ENCODE measurements at regions not wholly inside any gene's neighbourhood (a gene's known extent, or its start where the extent isn't known, plus 50 kb on each side); places are given as distances from the start of the nearest gene placed in this dataset.

GRCh38 chr4:119946359-119946758, 120.3 kb downstream of the MAD2L1 start:
- no peaks in the 10 kb centered on the region for H3K36me3 ChIP-seq (ENCODE audit: insufficient read depth, low read length)
- no peak overlapping the region for H3K4me3 ChIP-seq (ENCODE audit: low read depth, low read length, poor library complexity, severe bottlenecking)
- no peaks in the 10 kb centered on the region for H3K4me1 ChIP-seq (ENCODE audit: insufficient read depth, low read length, poor library complexity, severe bottlenecking)
- ChIA-PET POLR2A (interaction anchor here (0.7 kb wide), 1 partner anchor 28 kb away, joined by 3 read pairs; no protein-coding TSS in a partner anchor), CTCF (ENCODE audit: unreplicated experiment) (no interaction called here)
- no TSS peak for BruUV-seq (replicated peaks)
- H2AFZ ChIP-seq (ENCODE audit: low read length) = no peak overlapping the region
- no peaks in the 10 kb centered on the region for H3K9me3 ChIP-seq (ENCODE audit: low read length)
- no peak for TF ChIP-seq EZH2phosphoT487 (IDR thresholded peaks at IDR 0.05; ENCODE audit: borderline replicate concordance, low read depth, low read length)
- TF ChIP-seq, protein P1, sequence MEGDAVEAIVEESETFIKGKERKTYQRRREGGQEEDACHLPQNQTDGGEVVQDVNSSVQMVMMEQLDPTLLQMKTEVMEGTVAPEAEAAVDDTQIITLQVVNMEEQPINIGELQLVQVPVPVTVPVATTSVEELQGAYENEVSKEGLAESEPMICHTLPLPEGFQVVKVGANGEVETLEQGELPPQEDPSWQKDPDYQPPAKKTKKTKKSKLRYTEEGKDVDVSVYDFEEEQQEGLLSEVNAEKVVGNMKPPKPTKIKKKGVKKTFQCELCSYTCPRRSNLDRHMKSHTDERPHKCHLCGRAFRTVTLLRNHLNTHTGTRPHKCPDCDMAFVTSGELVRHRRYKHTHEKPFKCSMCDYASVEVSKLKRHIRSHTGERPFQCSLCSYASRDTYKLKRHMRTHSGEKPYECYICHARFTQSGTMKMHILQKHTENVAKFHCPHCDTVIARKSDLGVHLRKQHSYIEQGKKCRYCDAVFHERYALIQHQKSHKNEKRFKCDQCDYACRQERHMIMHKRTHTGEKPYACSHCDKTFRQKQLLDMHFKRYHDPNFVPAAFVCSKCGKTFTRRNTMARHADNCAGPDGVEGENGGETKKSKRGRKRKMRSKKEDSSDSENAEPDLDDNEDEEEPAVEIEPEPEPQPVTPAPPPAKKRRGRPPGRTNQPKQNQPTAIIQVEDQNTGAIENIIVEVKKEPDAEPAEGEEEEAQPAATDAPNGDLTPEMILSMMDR (conservative IDR thresholded peaks at IDR 0.05; ENCODE audit: low read length) = no peak
- intact Hi-C loops (cut with micrococcal nuclease; ENCODE audit: unreplicated experiment) = no loop called here
- no peak overlapping the region for H3K4me2 ChIP-seq (ENCODE audit: low read length)
- H3K27ac ChIP-seq (ENCODE audit: low read depth, low read length, poor library complexity, severe bottlenecking) = no peak overlapping the region
- DNase-seq (ENCODE audit: low spot score) = no peak
- H3K79me2 ChIP-seq (ENCODE audit: insufficient read depth, low read depth, low read length) = no peaks in the 10 kb centered on the region
- no peaks in the 10 kb centered on the region for H4K20me1 ChIP-seq (ENCODE audit: insufficient read depth, low read length)
- no peaks in the 10 kb centered on the region for H3K9me2 ChIP-seq (ENCODE audit: insufficient read depth, low read length)

GRCh38 chr4:119942806-119943205, 123.8 kb downstream of the MAD2L1 start:
- intact Hi-C loops (cut with micrococcal nuclease; ENCODE audit: unreplicated experiment) = no loop called here
- no peak for TF ChIP-seq EZH2phosphoT487 (IDR thresholded peaks at IDR 0.05; ENCODE audit: borderline replicate concordance, low read depth, low read length)
- TF ChIP-seq, protein P1 (conservative IDR thresholded peaks at IDR 0.05; ENCODE audit: low read length) = no peak
- H3K27ac ChIP-seq (ENCODE audit: low read depth, low read length, poor library complexity, severe bottlenecking) = no peak overlapping the region
- ChIA-PET POLR2A (no interaction called here), CTCF (ENCODE audit: unreplicated experiment) (no interaction called here)
- no peaks in the 10 kb centered on the region for H3K79me2 ChIP-seq (ENCODE audit: insufficient read depth, low read depth, low read length)
- no peak overlapping the region for H2AFZ ChIP-seq (ENCODE audit: low read length)
- H3K9me2 ChIP-seq (ENCODE audit: insufficient read depth, low read length) = no peaks in the 10 kb centered on the region
- H3K4me3 ChIP-seq (ENCODE audit: low read depth, low read length, poor library complexity, severe bottlenecking) = no peak overlapping the region
- H4K20me1 ChIP-seq (ENCODE audit: insufficient read depth, low read length) = no peaks in the 10 kb centered on the region
- BruUV-seq (replicated peaks) = no TSS peak
- no peak for DNase-seq (ENCODE audit: low spot score)
- no peaks in the 10 kb centered on the region for H3K4me1 ChIP-seq (ENCODE audit: insufficient read depth, low read length, poor library complexity, severe bottlenecking)
- H3K36me3 ChIP-seq (ENCODE audit: insufficient read depth, low read length) = no peaks in the 10 kb centered on the region
- H3K4me2 ChIP-seq (ENCODE audit: low read length) = no peak overlapping the region
- no peaks in the 10 kb centered on the region for H3K9me3 ChIP-seq (ENCODE audit: low read length)

- no peaks in the 10 kb centered on the region for H3K9me2 ChIP-seq (ENCODE audit: insufficient read depth, low read length)
- no peaks in the 10 kb centered on the region for H3K9me3 ChIP-seq (ENCODE audit: low read length)
- ChIA-PET CTCF (ENCODE audit: unreplicated experiment) (no interaction called here), POLR2A (interaction anchor here (0.7 kb wide), 1 partner anchor 711 kb away, joined by 3 read pairs; no protein-coding TSS in a partner anchor)
- no TSS peak for BruUV-seq (replicated peaks)
- no peak for DNase-seq (ENCODE audit: low spot score)
- H4K20me1 ChIP-seq (ENCODE audit: insufficient read depth, low read length) = no peaks in the 10 kb centered on the region
- H3K4me1 ChIP-seq (ENCODE audit: insufficient read depth, low read length, poor library complexity, severe bottlenecking) = no peaks in the 10 kb centered on the region
- TF ChIP-seq, protein P1 (conservative IDR thresholded peaks at IDR 0.05; ENCODE audit: low read length) = no peak
- TF ChIP-seq EZH2phosphoT487 (IDR thresholded peaks at IDR 0.05; ENCODE audit: borderline replicate concordance, low read depth, low read length) = no peak
- intact Hi-C loops (cut with micrococcal nuclease; ENCODE audit: unreplicated experiment) = no loop called here
- H3K4me3 ChIP-seq (ENCODE audit: low read depth, low read length, poor library complexity, severe bottlenecking) = no peak overlapping the region
- no peak overlapping the region for H3K4me2 ChIP-seq (ENCODE audit: low read length)
- H2AFZ ChIP-seq (ENCODE audit: low read length) = no peak overlapping the region
- no peaks in the 10 kb centered on the region for H3K79me2 ChIP-seq (ENCODE audit: insufficient read depth, low read depth, low read length)
- no peak overlapping the region for H3K27ac ChIP-seq (ENCODE audit: low read depth, low read length, poor library complexity, severe bottlenecking)
- no peaks in the 10 kb centered on the region for H3K36me3 ChIP-seq (ENCODE audit: insufficient read depth, low read length)
These were observed 126.1 kb downstream of the MAD2L1 start for GRCh38 chr4:119940557-119940956.

All from OCI-LY7 (cell line).